Suprapubic skin (tissue), 4 donors: ENCODE measurements at regions not wholly inside any gene's neighbourhood (a gene's known extent, or its start where the extent isn't known, plus 50 kb on each side); places are given as distances from the start of the nearest gene placed in this dataset.

Source experiments
- POLR2A ChIP-seq, 2 donors: fragments of 450-650 bp; IDR thresholded peaks; one replicate each; pipeline ENCODE4 v1.6.1; 2017; ENCODE audit warnings: antibody characterized with exemption in 2 of 2, mild to moderate bottlenecking in 2 of 2, moderate library complexity in 2 of 2
- POLR2AphosphoS5 ChIP-seq, 3 donors: sonication (generic); formaldehyde crosslinking; IDR thresholded peaks; one replicate each; pipeline ENCODE4 v1.6.1; 2017; ENCODE audit warnings: antibody characterized with exemption in 3 of 3
- TF ChIP-seq, protein P1 (sequence below), 2 donors: fragments of 200-600 bp in 1 of 2; fragments of 450-650 bp in 1 of 2; sonication (generic) in 1 of 2; IDR thresholded peaks; one replicate each; pipeline ENCODE4 v1.5.1; 2016 to 2019; ENCODE audit warnings: antibody characterized with exemption in 2 of 2, mild to moderate bottlenecking in 1 of 2, moderate library complexity in 1 of 2

GRCh38 chr6:48736501-48737206, 625.7 kb upstream of the PTCHD4 start:
- TF ChIP-seq, protein P1, sequence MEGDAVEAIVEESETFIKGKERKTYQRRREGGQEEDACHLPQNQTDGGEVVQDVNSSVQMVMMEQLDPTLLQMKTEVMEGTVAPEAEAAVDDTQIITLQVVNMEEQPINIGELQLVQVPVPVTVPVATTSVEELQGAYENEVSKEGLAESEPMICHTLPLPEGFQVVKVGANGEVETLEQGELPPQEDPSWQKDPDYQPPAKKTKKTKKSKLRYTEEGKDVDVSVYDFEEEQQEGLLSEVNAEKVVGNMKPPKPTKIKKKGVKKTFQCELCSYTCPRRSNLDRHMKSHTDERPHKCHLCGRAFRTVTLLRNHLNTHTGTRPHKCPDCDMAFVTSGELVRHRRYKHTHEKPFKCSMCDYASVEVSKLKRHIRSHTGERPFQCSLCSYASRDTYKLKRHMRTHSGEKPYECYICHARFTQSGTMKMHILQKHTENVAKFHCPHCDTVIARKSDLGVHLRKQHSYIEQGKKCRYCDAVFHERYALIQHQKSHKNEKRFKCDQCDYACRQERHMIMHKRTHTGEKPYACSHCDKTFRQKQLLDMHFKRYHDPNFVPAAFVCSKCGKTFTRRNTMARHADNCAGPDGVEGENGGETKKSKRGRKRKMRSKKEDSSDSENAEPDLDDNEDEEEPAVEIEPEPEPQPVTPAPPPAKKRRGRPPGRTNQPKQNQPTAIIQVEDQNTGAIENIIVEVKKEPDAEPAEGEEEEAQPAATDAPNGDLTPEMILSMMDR (IDR thresholded peaks at IDR 0.05), result no peak
- TF ChIP-seq POLR2A (IDR thresholded peaks at IDR 0.05), result no peak
- TF ChIP-seq POLR2AphosphoS5 (IDR thresholded peaks at IDR 0.05), result no peak
